ENCODE measurements at regions not wholly inside any gene's neighbourhood (a gene's known extent, or its start where the extent isn't known, plus 50 kb on each side); places are given as distances from the start of the nearest gene placed in this dataset.

DNA sequence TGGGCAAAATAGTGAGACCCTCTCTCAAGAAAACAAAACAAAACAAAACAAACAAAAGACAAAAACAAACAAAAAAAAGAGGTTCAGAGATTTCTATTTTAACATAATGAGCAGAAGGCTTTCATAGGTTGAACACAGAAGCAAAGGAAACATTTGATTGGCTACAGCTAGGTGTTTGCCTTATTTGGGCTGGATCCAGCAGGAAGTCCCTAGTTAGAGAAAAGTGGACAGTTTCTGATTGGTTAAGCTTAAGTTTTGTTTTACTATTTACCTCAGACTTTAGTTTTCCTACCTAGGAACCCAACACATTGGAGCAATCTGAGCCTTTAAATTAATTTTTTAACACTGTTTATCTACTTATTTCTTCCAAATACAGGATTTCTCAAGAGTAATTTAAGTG is 566.5 kb upstream of the PCDH15 start:
- no peak overlapping the region for H3K4me3 ChIP-seq (ENCODE audit: low read length)
- no peak for DNase-seq (ENCODE audit: low read depth)
- TF ChIP-seq, protein P1, sequence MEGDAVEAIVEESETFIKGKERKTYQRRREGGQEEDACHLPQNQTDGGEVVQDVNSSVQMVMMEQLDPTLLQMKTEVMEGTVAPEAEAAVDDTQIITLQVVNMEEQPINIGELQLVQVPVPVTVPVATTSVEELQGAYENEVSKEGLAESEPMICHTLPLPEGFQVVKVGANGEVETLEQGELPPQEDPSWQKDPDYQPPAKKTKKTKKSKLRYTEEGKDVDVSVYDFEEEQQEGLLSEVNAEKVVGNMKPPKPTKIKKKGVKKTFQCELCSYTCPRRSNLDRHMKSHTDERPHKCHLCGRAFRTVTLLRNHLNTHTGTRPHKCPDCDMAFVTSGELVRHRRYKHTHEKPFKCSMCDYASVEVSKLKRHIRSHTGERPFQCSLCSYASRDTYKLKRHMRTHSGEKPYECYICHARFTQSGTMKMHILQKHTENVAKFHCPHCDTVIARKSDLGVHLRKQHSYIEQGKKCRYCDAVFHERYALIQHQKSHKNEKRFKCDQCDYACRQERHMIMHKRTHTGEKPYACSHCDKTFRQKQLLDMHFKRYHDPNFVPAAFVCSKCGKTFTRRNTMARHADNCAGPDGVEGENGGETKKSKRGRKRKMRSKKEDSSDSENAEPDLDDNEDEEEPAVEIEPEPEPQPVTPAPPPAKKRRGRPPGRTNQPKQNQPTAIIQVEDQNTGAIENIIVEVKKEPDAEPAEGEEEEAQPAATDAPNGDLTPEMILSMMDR (IDR thresholded peaks at IDR 0.05; ENCODE audit: insufficient read depth, low read depth, low read length, missing control alignments): no peak

DNA sequence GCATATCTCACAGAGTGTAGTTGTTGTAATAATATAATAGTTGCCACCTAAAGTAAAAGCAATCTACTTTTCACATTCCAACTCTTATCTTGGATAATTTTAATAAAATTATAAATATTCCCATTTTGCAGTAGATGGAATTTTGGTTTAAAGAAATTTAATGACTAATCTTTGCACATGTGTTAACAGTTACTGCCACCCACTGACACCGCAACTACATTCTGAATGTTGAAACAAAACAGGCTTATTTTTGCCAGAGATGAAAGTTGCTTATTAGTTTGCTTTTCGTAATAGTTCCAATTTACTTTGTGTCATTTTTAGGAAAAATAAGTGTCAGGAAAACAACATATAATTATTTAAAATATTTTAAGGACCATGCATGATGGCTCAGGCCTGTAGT is 557.5 kb upstream of the PCDH15 start:
- no peak for DNase-seq (ENCODE audit: low read depth)
- H3K4me3 ChIP-seq (ENCODE audit: low read length): no peak overlapping the region
- TF ChIP-seq, protein P1 (IDR thresholded peaks at IDR 0.05; ENCODE audit: insufficient read depth, low read depth, low read length, missing control alignments): no peak

DNA sequence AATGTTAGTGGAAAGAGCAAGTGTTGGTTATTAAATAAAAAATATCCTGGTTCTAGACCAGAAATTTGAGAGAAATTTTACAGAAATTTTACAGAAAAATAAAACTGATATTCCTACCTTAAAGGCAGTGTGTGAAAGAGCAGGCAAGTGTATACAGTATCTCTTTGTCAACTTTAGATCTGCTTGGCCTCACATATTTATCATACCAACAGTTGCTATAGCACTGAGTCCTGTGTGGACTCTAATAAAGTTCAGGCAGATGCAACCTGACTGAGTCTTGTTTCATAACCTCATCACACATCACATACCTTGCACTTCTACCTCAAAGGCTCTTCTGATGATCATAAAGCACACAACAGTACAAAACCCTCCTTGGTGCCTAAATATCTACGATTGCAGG is 552.4 kb upstream of the PCDH15 start:
- H3K4me3 ChIP-seq (ENCODE audit: low read length): no peak overlapping the region
- TF ChIP-seq, protein P1 (IDR thresholded peaks at IDR 0.05; ENCODE audit: insufficient read depth, low read depth, low read length, missing control alignments): no peak
- DNase-seq (ENCODE audit: low read depth): peak; percentile 13

DNA sequence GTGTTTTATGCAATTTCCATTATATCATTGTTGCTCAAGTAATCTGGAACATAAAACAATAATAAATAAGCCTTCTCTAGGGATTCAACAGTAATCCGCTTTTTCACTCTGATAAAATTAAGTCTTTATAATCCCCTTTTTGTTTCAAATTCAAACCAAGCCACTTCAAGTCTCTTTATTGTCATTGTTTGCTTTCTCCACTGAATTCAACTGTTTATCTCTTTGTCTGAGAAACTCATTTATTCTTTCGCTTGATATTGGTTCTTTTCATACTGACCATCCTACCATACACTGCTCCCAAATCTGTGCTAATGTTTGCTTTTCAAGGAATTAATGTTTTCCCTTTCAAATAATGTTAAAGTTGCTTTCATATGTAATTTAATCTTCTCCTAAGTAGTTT is 550.4 kb upstream of the PCDH15 start:
- TF ChIP-seq, protein P1 (IDR thresholded peaks at IDR 0.05; ENCODE audit: insufficient read depth, low read depth, low read length, missing control alignments): no peak
- no peak for DNase-seq (ENCODE audit: low read depth)
- no peak overlapping the region for H3K4me3 ChIP-seq (ENCODE audit: low read length)

DNA sequence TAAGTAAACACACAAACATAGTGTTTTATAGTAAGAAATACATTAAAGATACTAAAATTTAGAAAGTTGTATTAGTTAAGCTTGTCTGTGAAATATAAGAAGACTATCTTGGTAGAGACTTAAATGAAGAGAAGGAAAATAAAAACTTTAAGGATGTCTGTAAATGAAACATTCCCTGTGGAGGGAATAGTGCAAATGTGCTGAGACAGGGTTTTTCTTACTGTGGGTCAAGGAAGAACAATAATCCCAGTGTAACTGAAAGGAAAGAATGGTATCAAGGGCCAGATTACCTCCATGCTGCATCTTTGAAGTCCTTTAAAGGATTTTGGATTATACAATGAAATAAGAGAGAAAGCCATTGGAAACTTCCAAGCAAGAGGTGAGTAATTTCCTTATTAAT is 547.5 kb upstream of the PCDH15 start:
- H3K4me3 ChIP-seq (ENCODE audit: low read length): no peak overlapping the region
- TF ChIP-seq, protein P1 (IDR thresholded peaks at IDR 0.05; ENCODE audit: insufficient read depth, low read depth, low read length, missing control alignments): no peak
- DNase-seq (ENCODE audit: low read depth): no peak

- DNase-seq (ENCODE audit: low read depth): peak; percentile 14
- no peak overlapping the region for H3K4me3 ChIP-seq (ENCODE audit: low read length)
- TF ChIP-seq, protein P1 (IDR thresholded peaks at IDR 0.05; ENCODE audit: insufficient read depth, low read depth, low read length, missing control alignments): no peak
These were observed 529.5 kb upstream of the PCDH15 start for GRCh38 chr10:55330486-55330885.

DNA sequence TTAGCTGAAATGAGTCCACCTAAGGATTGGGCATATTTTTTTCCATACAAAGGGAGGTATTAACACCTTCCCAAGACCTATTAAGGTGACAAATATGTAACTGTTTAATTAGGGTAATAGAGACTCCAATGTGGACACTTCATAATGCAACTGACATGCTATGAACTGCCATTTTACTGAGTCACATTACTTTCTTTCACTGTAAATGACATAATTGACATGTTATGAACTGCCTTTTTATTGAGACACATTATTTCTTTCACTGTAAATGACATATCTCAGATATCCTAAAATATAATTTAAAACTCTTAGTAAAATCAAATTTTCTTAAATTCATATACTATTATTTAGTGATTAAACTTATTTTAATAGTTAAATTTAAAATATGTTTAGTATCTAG is 528.8 kb upstream of the PCDH15 start:
- TF ChIP-seq, protein P1 (IDR thresholded peaks at IDR 0.05; ENCODE audit: insufficient read depth, low read depth, low read length, missing control alignments): no peak
- peak; percentile 34 for DNase-seq (ENCODE audit: low read depth)
- no peak overlapping the region for H3K4me3 ChIP-seq (ENCODE audit: low read length)

Data from epithelial cell of esophagus (primary cell).